ENCODE measurements at regions not wholly inside any gene's neighbourhood (a gene's known extent, or its start where the extent isn't known, plus 50 kb on each side); places are given as distances from the start of the nearest gene placed in this dataset.
"Not testable (repeated sequence)": the region's sequence is repeated elsewhere in the genome, so short reads cannot be mapped to it uniquely, and the experiment has no call there.

DNA sequence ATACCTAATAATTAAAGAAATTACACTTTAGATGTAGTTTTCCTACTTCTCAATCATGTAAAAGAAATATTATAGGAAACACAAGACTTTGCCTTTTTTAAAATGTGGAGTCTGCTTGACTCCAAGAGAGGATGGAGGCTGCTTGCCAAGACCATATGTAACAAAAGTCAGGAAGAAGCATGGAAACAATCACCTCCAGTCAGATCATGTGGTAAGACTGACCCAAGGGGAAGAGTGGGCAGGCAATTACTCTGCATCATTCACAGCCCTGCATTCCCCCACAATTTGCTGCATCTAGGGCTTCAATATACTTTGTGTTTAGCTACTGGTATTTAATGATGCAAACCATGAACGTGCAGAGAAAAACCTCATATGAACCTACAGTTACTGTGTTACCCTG, 78.0 kb upstream of the RXFP1 start:
- Mint-ChIP-seq H3K27ac (no peak overlapping the region), H3K4me1 (no peaks in the 10 kb centered on the region), H3K9me3 (peaks cover 1 to 9% (median 7%) of the 10 kb centered on the region in 3 donors), H3K4me3 (no peak overlapping the region), H3K27me3 (no peaks in the 10 kb centered on the region), H3K36me3 (no peaks in the 10 kb centered on the region)

DNA sequence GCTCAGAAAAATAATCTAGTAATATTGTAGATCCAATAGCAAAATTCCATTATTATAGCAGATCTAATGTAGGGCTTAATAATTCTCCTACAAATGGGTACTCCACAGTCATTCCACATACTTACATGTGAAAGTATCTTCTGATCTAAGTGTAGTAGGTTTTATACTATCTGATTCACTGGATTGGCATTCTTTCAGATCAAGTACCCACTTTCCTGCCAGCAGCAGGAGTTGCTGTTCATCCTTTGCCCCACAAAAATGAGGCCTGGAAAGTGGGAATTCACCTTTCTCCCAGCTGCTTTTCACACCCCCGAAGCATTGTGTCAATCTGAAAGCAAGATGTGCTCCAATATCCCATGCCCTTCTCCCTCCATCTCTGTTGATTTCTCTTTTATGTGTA, 77.1 kb upstream of the RXFP1 start:
- Mint-ChIP-seq H3K27me3 (no peaks in the 10 kb centered on the region), H3K4me3 (no peak overlapping the region), H3K36me3 (no peaks in the 10 kb centered on the region), H3K9me3 (peaks cover 1 to 9% (median 5%) of the 10 kb centered on the region in 3 donors), H3K4me1 (no peaks in the 10 kb centered on the region), H3K27ac (no peak overlapping the region)

- H3K4me3 Mint-ChIP-seq: no peak overlapping the region
- H3K27me3 Mint-ChIP-seq: no peaks in the 10 kb centered on the region
- no peaks in the 10 kb centered on the region for H3K36me3 Mint-ChIP-seq
- H3K9me3 Mint-ChIP-seq: peaks cover 0 to 4% (median 0%) of the 10 kb centered on the region in 3 donors
- H3K4me1 Mint-ChIP-seq: no peaks in the 10 kb centered on the region
- no peak overlapping the region for H3K27ac Mint-ChIP-seq
Measured at GRCh38 chr4:158446106-158446505, 75.6 kb upstream of the RXFP1 start.

GRCh38 chr4:158450741-158451140, 70.9 kb upstream of the RXFP1 start:
- Mint-ChIP-seq H3K4me3 (no peak overlapping the region), H3K4me1 (no peaks in the 10 kb centered on the region), H3K27me3 (no peaks in the 10 kb centered on the region), H3K27ac (no peak overlapping the region), H3K36me3 (no peaks in the 10 kb centered on the region), H3K9me3 (peaks cover 2 to 9% (median 7%) of the 10 kb centered on the region in 3 donors)

GRCh38 chr4:158452116-158452515, 69.6 kb upstream of the RXFP1 start:
- not testable (repeated sequence) for H3K27ac Mint-ChIP-seq, H3K4me3 Mint-ChIP-seq, H3K36me3 Mint-ChIP-seq, H3K4me1 Mint-ChIP-seq, H3K27me3 Mint-ChIP-seq
- H3K9me3 Mint-ChIP-seq: peaks cover 2 to 21% (median 8%) of the 10 kb centered on the region in 3 donors

- no peaks in the 10 kb centered on the region for H3K4me1 Mint-ChIP-seq
- no peak overlapping the region for H3K4me3 Mint-ChIP-seq
- no peaks in the 10 kb centered on the region for H3K27me3 Mint-ChIP-seq
- H3K36me3 Mint-ChIP-seq: no peaks in the 10 kb centered on the region
- peaks cover 2 to 18% (median 5%) of the 10 kb centered on the region in 3 donors for H3K9me3 Mint-ChIP-seq
- no peak overlapping the region for H3K27ac Mint-ChIP-seq
Measured at GRCh38 chr4:158458271-158458895, 63.3 kb upstream of the RXFP1 start.

DNA sequence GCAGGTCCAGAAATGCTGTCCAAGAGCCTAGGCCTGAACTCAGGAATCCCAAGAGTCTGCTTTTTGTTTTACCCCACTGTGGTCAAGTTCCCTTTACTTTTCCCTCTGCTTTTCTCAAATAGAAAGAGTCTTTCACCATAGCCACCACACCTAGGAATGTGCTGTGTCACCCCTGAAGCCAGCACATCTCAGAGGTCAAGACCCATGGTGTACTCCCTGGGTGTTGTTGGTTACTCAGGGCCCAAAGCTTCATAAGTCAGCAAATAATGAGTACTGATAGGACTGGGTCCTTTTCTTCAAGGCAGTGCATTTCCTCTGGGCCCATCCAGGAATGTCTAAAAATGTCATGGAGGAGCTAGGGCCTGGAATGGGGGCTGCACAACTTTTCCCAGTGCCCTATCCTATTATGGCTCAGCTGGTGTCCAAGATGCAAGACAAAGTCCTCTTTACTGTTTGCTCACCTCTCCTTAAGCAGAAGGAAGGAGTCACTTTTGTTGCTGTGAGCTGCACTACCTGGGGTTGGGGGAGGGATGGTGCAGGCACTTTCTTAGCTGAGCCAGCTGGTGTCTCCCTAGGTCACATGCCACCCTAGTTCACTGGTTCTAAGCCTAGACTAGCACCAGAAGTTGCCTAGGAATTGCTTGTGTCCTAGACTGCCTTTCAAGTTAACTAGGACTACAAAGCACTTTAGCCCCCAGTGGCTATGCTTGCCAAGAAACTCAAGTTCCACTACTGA, 62.4 kb upstream of the RXFP1 start:
- no peaks in the 10 kb centered on the region for H3K4me1 Mint-ChIP-seq
- H3K4me3 Mint-ChIP-seq: no peak overlapping the region
- no peaks in the 10 kb centered on the region for H3K36me3 Mint-ChIP-seq
- H3K27ac Mint-ChIP-seq: no peak overlapping the region
- H3K9me3 Mint-ChIP-seq: peaks cover 1 to 18% (median 2%) of the 10 kb centered on the region in 3 donors
- no peaks in the 10 kb centered on the region for H3K27me3 Mint-ChIP-seq

DNA sequence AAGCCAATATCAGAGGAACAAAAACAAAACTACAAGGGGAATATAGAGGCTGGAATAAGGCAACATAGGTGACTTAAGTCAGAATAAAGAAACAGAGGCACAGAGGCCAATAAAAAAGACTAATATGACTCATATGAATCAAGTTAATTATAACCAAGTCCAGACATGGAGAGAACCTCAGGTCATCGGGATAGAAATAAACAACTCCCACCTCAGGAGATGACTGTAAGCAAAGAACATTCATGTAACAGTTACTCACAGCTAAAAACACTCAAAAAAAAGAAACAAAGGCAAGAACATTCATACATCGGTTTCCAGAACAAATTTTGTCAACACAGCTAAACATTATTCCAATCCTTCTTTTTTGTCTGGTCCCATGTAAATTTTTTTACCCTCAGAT, 60.3 kb upstream of the RXFP1 start:
- H3K36me3 Mint-ChIP-seq: no peaks in the 10 kb centered on the region
- H3K27ac Mint-ChIP-seq: no peak overlapping the region
- no peaks in the 10 kb centered on the region for H3K4me1 Mint-ChIP-seq
- peaks cover 0 to 8% (median 5%) of the 10 kb centered on the region in 3 donors for H3K9me3 Mint-ChIP-seq
- H3K4me3 Mint-ChIP-seq: no peak overlapping the region
- H3K27me3 Mint-ChIP-seq: no peaks in the 10 kb centered on the region

DNA sequence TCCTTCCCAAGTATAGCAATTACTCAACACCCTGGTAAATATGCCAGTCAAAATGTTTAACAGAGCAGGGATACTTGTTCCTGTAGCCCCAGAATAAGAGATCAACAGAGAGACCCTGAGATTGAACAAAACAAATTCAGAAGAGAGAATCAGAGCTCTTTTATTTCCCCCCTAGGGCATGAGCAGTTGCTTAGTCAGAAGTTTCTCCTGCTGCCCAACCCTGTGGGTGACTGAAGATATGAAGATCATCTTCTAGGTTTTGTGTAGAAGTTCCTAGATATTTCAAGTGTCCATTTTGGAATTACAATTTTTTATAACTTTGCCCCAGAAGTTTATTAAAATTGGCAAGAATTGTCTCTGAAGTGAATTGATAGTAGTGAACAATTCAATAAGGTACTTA, 59.1 kb upstream of the RXFP1 start:
- no peak overlapping the region for H3K4me3 Mint-ChIP-seq
- H3K36me3 Mint-ChIP-seq: no peaks in the 10 kb centered on the region
- no peak overlapping the region for H3K27ac Mint-ChIP-seq
- H3K4me1 Mint-ChIP-seq: no peaks in the 10 kb centered on the region
- peaks cover 2% of the 10 kb centered on the region for H3K27me3 Mint-ChIP-seq
- H3K9me3 Mint-ChIP-seq: peaks cover 0 to 5% (median 0%) of the 10 kb centered on the region in 3 donors

Measured in IgD-negative memory B cell (primary cell).